ENCODE measurements at regions not wholly inside any gene's neighbourhood (a gene's known extent, or its start where the extent isn't known, plus 50 kb on each side); places are given as distances from the start of the nearest gene placed in this dataset.

- no peak overlapping the region for H3K27ac ChIP-seq
- H3K4me1 ChIP-seq: peaks cover 4% of the 10 kb centered on the region; the same call in 1 of the 3 replicates
- H3K4me3 ChIP-seq: no peak overlapping the region
- FAIRE-seq (no peak), DNase-seq (ENCODE audit: low read depth in 1 of 2, low spot score in 1 of 2) (no peak), ATAC-seq (no peak)
- no peak overlapping the region for H3K4me2 ChIP-seq
- TF ChIP-seq CBX2 (IDR thresholded peaks at IDR 0.05; ENCODE audit: borderline replicate concordance, low read depth): no peak
- no peak for TF ChIP-seq EHF (CRISPR knock-in tag; IDR thresholded peaks at IDR 0.05)
- TF ChIP-seq HES2 (IDR thresholded peaks at IDR 0.05): no peak
- TF ChIP-seq FOSL2 (IDR thresholded peaks at IDR 0.05): no peak
- TF ChIP-seq FOSL2 (CRISPR knock-in tag; IDR thresholded peaks at IDR 0.05): no peak
- TF ChIP-seq EP300 (IDR thresholded peaks at IDR 0.05): no peak
- no peak for TF ChIP-seq HOXA7 (CRISPR knock-in tag; IDR thresholded peaks at IDR 0.05)
- TF ChIP-seq CBX8 (IDR thresholded peaks at IDR 0.05): no peak
- ChIA-PET POLR2A (no interaction called here), CTCF (interaction anchor here (0.7 to 1.4 kb wide), 2 partner anchors 13 to 42 kb away, joined by 3 read pairs; no protein-coding TSS in a partner anchor)
- no peaks in the 10 kb centered on the region for H3K9me3 ChIP-seq
- WGBS (ENCODE audit: missing lambda C conversion rate): 82% methylated on average over 1 of the region's 1 CpG
These were observed 132.7 kb upstream of the POU5F2 start for GRCh38 chr5:93874080-93874479.

GRCh38 chr5:93873211-93873736 lies 131.9 kb upstream of the POU5F2 start:
- no peak overlapping the region for H3K4me3 ChIP-seq
- no peak for ATAC-seq
- no peak for DNase-seq (ENCODE audit: low read depth in 1 of 2, low spot score in 1 of 2)
- H3K27ac ChIP-seq: no peak overlapping the region
- CTCF ChIA-PET: interaction anchor here (1.3 to 1.4 kb wide), 2 partner anchors 14 to 22 kb away, joined by 3 read pairs; no protein-coding TSS in a partner anchor
- H3K4me2 ChIP-seq: no peak overlapping the region
- POLR2A ChIA-PET: no interaction called here
- TF ChIP-seq HMGXB4 (CRISPR knock-in tag; IDR thresholded peaks at IDR 0.05; ENCODE audit: borderline replicate concordance) (no peak), KDM5A (IDR thresholded peaks at IDR 0.05) (no peak), ZC3H11A (IDR thresholded peaks at IDR 0.05) (no peak), HEYL (CRISPR knock-in tag; IDR thresholded peaks at IDR 0.05) (no peak), FOXS1 (CRISPR knock-in tag; IDR thresholded peaks at IDR 0.05) (no peak), EP300 (IDR thresholded peaks at IDR 0.05) (no peak), FOSB (CRISPR knock-in tag; IDR thresholded peaks at IDR 0.05) (no peak), PHF8 (IDR thresholded peaks at IDR 0.05; ENCODE audit: borderline replicate concordance, low read depth) (no peak), ZFP36 (IDR thresholded peaks at IDR 0.05; ENCODE audit: borderline replicate concordance, partially characterized antibody) (no peak), RNF2 (IDR thresholded peaks at IDR 0.05; ENCODE audit: borderline replicate concordance, low read depth) (no peak), BCL3 (IDR thresholded peaks at IDR 0.05) (no peak), HES2 (IDR thresholded peaks at IDR 0.05) (no peak)
- H3K9me3 ChIP-seq: no peaks in the 10 kb centered on the region
- FAIRE-seq: no peak
- H3K4me1 ChIP-seq: peaks cover 4% of the 10 kb centered on the region; the same call in 1 of the 3 replicates
- WGBS (ENCODE audit: missing lambda C conversion rate): 89% methylated on average over 1 of the region's 1 CpG

GRCh38 chr5:93870649-93871048 lies 129.2 kb upstream of the POU5F2 start:
- ATAC-seq: no peak
- 64% methylated on average over 3 of the region's 3 CpGs for WGBS (ENCODE audit: missing lambda C conversion rate)
- CTCF ChIA-PET: interaction anchor here (0.6 kb wide), 1 partner anchor 288 kb away, joined by 3 read pairs; no protein-coding TSS in a partner anchor
- H3K9me3 ChIP-seq: no peaks in the 10 kb centered on the region
- POLR2A ChIA-PET: no interaction called here
- no peak for FAIRE-seq
- H3K4me3 ChIP-seq: no peak overlapping the region
- DNase-seq (ENCODE audit: low read depth in 1 of 2, low spot score in 1 of 2): no peak
- H3K4me1 ChIP-seq: peaks cover 4% of the 10 kb centered on the region; the same call in 1 of the 3 replicates
- no peak overlapping the region for H3K27ac ChIP-seq
- H3K4me2 ChIP-seq: no peak overlapping the region
- no peak for TF ChIP-seq BCL3 (IDR thresholded peaks at IDR 0.05)
- TF ChIP-seq ATOH8 (CRISPR knock-in tag; IDR thresholded peaks at IDR 0.05; ENCODE audit: low read depth): no peak
- no peak for TF ChIP-seq RAD21 (conservative IDR thresholded peaks at IDR 0.05 in 1 of 2, IDR thresholded peaks at IDR 0.05 in 1 of 2)
- no peak for TF ChIP-seq ELK1 (IDR thresholded peaks at IDR 0.05; ENCODE audit: low read depth, low read length)
- TF ChIP-seq HEYL (CRISPR knock-in tag; IDR thresholded peaks at IDR 0.05): no peak
- no peak for TF ChIP-seq POLR2AphosphoS2 (conservative IDR thresholded peaks at IDR 0.05; ENCODE audit: low read length)
- no peak for TF ChIP-seq RNF2 (IDR thresholded peaks at IDR 0.05; ENCODE audit: borderline replicate concordance, low read depth)
- TF ChIP-seq CBX8 (IDR thresholded peaks at IDR 0.05): no peak
- no peak for TF ChIP-seq MAZ (IDR thresholded peaks at IDR 0.05; ENCODE audit: borderline replicate concordance, low read depth, low read length)
- TF ChIP-seq HMGXB4 (CRISPR knock-in tag; IDR thresholded peaks at IDR 0.05; ENCODE audit: borderline replicate concordance): no peak
